GM12878 (cell line): ENCODE measurements at regions not wholly inside any gene's neighbourhood (a gene's known extent, or its start where the extent isn't known, plus 50 kb on each side); places are given as distances from the start of the nearest gene placed in this dataset.

Experiments
- BACH1 ChIP-seq: fragments of 450-650 bp; IDR thresholded peaks from 2 replicates; pipeline ENCODE4 v1.6.1; 2017; ENCODE audit warnings: mild to moderate bottlenecking, borderline replicate concordance
- KDM1A ChIP-seq: fragments of 200-600 bp; sonication (generic); IDR thresholded peaks from 2 replicates; pipeline ENCODE4 v1.6.1; 2016; ENCODE audit warnings: borderline replicate concordance
- POLR2A ChIP-seq: IDR thresholded peaks from 2 replicates; pipeline ENCODE4 v1.6.1; 2011; ENCODE audit warnings: low read depth, mild to moderate bottlenecking, low read length
- RCOR1 ChIP-seq: conservative IDR thresholded peaks from 2 replicates; pipeline ENCODE4 v1.6.1; 2012; ENCODE audit warnings: low read depth, low read length, improper control_type of control experiment
- TF ChIP-seq, protein P1 (sequence below), 3 experiments: IDR thresholded peaks in 2 of 3; conservative IDR thresholded peaks in 1 of 3; 2 replicates each; pipeline ENCODE4 v1.5.1; 2011; ENCODE audit warnings: low read depth in 3 of 3, low read length in 3 of 3, mild to moderate bottlenecking in 3 of 3, control low read depth in 2 of 3, moderate library complexity in 2 of 3, inconsistent platforms in 1 of 3, mixed read lengths in 1 of 3; ENCODE audit not compliant: control insufficient read depth in 2 of 3, insufficient read depth in 1 of 3; ENCODE audit errors: extremely low read depth in 1 of 3
- TF ChIP-seq, protein P2 (sequence below): fragments of 450-650 bp; formaldehyde crosslinking; IDR thresholded peaks from 2 replicates; pipeline ENCODE4 v1.4.0; 2022; ENCODE audit warnings: mild to moderate bottlenecking, moderate library complexity
- TF ChIP-seq, protein P3 (sequence below): fragments of 150-350 bp; IDR thresholded peaks from 2 replicates; pipeline ENCODE4 v1.6.1; 2016; ENCODE audit warnings: low read depth, low read length

- no peak for TF ChIP-seq BACH1
- no peak for TF ChIP-seq POLR2A
- TF ChIP-seq, protein P1, sequence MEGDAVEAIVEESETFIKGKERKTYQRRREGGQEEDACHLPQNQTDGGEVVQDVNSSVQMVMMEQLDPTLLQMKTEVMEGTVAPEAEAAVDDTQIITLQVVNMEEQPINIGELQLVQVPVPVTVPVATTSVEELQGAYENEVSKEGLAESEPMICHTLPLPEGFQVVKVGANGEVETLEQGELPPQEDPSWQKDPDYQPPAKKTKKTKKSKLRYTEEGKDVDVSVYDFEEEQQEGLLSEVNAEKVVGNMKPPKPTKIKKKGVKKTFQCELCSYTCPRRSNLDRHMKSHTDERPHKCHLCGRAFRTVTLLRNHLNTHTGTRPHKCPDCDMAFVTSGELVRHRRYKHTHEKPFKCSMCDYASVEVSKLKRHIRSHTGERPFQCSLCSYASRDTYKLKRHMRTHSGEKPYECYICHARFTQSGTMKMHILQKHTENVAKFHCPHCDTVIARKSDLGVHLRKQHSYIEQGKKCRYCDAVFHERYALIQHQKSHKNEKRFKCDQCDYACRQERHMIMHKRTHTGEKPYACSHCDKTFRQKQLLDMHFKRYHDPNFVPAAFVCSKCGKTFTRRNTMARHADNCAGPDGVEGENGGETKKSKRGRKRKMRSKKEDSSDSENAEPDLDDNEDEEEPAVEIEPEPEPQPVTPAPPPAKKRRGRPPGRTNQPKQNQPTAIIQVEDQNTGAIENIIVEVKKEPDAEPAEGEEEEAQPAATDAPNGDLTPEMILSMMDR (IDR thresholded peaks at IDR 0.05 in 2 of 3, conservative IDR thresholded peaks at IDR 0.05 in 1 of 3; ENCODE audit: control insufficient read depth in 2 of 3, extremely low read depth in 1 of 3, insufficient read depth in 1 of 3, low read depth in 3 of 3, low read length in 3 of 3) = no peak
- TF ChIP-seq, protein P2, sequence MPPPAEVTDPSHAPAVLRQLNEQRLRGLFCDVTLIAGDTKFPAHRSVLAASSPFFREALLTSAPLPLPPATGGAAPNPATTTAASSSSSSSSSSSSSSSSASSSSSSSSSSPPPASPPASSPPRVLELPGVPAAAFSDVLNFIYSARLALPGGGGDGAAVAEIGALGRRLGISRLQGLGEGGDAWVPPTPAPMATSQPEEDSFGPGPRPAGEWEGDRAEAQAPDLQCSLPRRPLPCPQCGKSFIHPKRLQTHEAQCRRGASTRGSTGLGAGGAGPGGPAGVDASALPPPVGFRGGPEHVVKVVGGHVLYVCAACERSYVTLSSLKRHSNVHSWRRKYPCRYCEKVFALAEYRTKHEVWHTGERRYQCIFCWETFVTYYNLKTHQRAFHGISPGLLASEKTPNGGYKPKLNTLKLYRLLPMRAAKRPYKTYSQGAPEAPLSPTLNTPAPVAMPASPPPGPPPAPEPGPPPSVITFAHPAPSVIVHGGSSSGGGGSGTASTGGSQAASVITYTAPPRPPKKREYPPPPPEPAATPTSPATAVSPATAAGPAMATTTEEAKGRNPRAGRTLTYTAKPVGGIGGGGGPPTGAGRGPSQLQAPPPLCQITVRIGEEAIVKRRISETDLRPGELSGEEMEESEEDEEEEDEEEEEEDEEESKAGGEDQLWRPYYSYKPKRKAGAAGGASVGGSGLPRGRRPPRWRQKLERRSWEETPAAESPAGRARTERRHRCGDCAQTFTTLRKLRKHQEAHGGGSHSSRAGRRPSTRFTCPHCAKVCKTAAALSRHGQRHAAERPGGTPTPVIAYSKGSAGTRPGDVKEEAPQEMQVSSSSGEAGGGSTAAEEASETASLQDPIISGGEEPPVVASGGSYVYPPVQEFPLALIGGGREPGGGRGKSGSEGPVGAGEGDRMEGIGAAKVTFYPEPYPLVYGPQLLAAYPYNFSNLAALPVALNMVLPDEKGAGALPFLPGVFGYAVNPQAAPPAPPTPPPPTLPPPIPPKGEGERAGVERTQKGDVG = no peak
- no peak for TF ChIP-seq RCOR1
- TF ChIP-seq, protein P3, sequence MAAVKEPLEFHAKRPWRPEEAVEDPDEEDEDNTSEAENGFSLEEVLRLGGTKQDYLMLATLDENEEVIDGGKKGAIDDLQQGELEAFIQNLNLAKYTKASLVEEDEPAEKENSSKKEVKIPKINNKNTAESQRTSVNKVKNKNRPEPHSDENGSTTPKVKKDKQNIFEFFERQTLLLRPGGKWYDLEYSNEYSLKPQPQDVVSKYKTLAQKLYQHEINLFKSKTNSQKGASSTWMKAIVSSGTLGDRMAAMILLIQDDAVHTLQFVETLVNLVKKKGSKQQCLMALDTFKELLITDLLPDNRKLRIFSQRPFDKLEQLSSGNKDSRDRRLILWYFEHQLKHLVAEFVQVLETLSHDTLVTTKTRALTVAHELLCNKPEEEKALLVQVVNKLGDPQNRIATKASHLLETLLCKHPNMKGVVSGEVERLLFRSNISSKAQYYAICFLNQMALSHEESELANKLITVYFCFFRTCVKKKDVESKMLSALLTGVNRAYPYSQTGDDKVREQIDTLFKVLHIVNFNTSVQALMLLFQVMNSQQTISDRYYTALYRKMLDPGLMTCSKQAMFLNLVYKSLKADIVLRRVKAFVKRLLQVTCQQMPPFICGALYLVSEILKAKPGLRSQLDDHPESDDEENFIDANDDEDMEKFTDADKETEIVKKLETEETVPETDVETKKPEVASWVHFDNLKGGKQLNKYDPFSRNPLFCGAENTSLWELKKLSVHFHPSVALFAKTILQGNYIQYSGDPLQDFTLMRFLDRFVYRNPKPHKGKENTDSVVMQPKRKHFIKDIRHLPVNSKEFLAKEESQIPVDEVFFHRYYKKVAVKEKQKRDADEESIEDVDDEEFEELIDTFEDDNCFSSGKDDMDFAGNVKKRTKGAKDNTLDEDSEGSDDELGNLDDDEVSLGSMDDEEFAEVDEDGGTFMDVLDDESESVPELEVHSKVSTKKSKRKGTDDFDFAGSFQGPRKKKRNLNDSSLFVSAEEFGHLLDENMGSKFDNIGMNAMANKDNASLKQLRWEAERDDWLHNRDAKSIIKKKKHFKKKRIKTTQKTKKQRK = no peak
- no peak for TF ChIP-seq KDM1A
Measured at GRCh38 chr4:138602664-138603063, 360.5 kb upstream of the SLC7A11 start.
